ENCODE measurements at regions not wholly inside any gene's neighbourhood (a gene's known extent, or its start where the extent isn't known, plus 50 kb on each side); places are given as distances from the start of the nearest gene placed in this dataset.

- Histone ChIP-seq H3K36me3 (ENCODE audit: insufficient read depth in 1 of 2, low read depth in 1 of 2) (no peaks in the 10 kb centered on the region), H3K4me1 (no peaks in the 10 kb centered on the region), H3K27ac (no peak overlapping the region), H3K9me3 (peaks cover 5% of the 10 kb centered on the region), H3K27me3 (ENCODE audit: insufficient read depth in 3 of 3, low read length in 2 of 3) (no peaks in the 10 kb centered on the region), H3K4me3 (no peak overlapping the region)
- DNase-seq (no peak), ATAC-seq (no peak)
- WGBS, 3 donors = 40 to 57% (median 45%) methylated on average over 4 of the region's 4 CpGs
- TF ChIP-seq, protein P1, sequence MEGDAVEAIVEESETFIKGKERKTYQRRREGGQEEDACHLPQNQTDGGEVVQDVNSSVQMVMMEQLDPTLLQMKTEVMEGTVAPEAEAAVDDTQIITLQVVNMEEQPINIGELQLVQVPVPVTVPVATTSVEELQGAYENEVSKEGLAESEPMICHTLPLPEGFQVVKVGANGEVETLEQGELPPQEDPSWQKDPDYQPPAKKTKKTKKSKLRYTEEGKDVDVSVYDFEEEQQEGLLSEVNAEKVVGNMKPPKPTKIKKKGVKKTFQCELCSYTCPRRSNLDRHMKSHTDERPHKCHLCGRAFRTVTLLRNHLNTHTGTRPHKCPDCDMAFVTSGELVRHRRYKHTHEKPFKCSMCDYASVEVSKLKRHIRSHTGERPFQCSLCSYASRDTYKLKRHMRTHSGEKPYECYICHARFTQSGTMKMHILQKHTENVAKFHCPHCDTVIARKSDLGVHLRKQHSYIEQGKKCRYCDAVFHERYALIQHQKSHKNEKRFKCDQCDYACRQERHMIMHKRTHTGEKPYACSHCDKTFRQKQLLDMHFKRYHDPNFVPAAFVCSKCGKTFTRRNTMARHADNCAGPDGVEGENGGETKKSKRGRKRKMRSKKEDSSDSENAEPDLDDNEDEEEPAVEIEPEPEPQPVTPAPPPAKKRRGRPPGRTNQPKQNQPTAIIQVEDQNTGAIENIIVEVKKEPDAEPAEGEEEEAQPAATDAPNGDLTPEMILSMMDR (IDR thresholded peaks at IDR 0.05) = no peak
- intact Hi-C loops (cut with DNase I) = loop anchor here in 1 of 2 donors (5.0 kb wide), 1 partner anchor 831 kb away; no protein-coding TSS in a partner anchor
Observed at GRCh38 chr11:28528217-28528616, 420.0 kb downstream of the METTL15 start.

- H3K9me3 ChIP-seq = peaks cover 5% of the 10 kb centered on the region
- H3K36me3 ChIP-seq (ENCODE audit: insufficient read depth in 1 of 2, low read depth in 1 of 2) = no peaks in the 10 kb centered on the region
- H3K4me1 ChIP-seq = no peaks in the 10 kb centered on the region
- DNase-seq (no peak), ATAC-seq (no peak)
- intact Hi-C loops (cut with DNase I) = loop anchor here in 1 of 2 donors (5.0 kb wide), 1 partner anchor 829 kb away; no protein-coding TSS in a partner anchor
- TF ChIP-seq, protein P1 (IDR thresholded peaks at IDR 0.05) = no peak
- H3K4me3 ChIP-seq = no peak overlapping the region
- H3K27ac ChIP-seq = no peak overlapping the region
- no peaks in the 10 kb centered on the region for H3K27me3 ChIP-seq (ENCODE audit: insufficient read depth in 3 of 3, low read length in 2 of 3)
- WGBS, 3 donors = 95 to 97% (median 97%) methylated on average over 1 of the region's 1 CpG
Observed at GRCh38 chr11:28526406-28526751, 418.2 kb downstream of the METTL15 start.

- intact Hi-C loops (cut with DNase I) = loop anchor here in 1 of 2 donors (5.0 kb wide), 1 partner anchor 829 kb away; no protein-coding TSS in a partner anchor
- 93 to 97% (median 93%) methylated on average over 23 to 25 of the region's 25 CpGs for WGBS, 3 donors
- no peak overlapping the region for H3K4me3 ChIP-seq
- no peak for DNase-seq
- H3K36me3 ChIP-seq (ENCODE audit: insufficient read depth in 1 of 2, low read depth in 1 of 2) = no peaks in the 10 kb centered on the region
- ATAC-seq = no peak
- H3K9me3 ChIP-seq = peaks cover 5% of the 10 kb centered on the region
- H3K27ac ChIP-seq = no peak overlapping the region
- no peaks in the 10 kb centered on the region for H3K27me3 ChIP-seq (ENCODE audit: insufficient read depth in 3 of 3, low read length in 2 of 3)
- TF ChIP-seq, protein P1 (IDR thresholded peaks at IDR 0.05) = no peak
- no peaks in the 10 kb centered on the region for H3K4me1 ChIP-seq
Observed at GRCh38 chr11:28525636-28526405, 417.6 kb downstream of the METTL15 start.

DNA sequence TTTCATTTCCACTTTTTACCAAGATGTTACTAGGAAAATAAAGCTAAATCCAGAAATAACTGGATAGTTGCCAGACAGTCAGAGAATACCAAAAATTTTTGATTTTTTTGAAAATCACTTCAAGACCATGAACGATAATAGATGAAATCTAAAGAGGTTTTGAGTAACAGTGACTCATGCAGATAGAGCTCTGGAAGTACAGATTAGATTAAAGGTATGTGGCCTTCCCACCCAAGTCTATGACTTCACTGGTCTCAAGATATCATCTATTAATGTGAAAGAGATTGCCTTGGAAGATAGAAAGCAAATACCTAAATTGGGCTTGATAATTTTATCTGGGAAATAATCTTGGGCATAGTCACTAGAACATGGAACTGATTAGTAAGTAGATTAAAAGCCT is 415.9 kb downstream of the METTL15 start:
- intact Hi-C loops (cut with DNase I) = no loop called here
- Histone ChIP-seq H3K27ac (no peak overlapping the region), H3K9me3 (peaks cover 5% of the 10 kb centered on the region), H3K27me3 (ENCODE audit: insufficient read depth in 3 of 3, low read length in 2 of 3) (no peaks in the 10 kb centered on the region), H3K36me3 (ENCODE audit: insufficient read depth in 1 of 2, low read depth in 1 of 2) (no peaks in the 10 kb centered on the region), H3K4me1 (no peaks in the 10 kb centered on the region), H3K4me3 (no peak overlapping the region)
- no peak for ATAC-seq
- DNase-seq = no peak
- WGBS, 3 donors = 30 to 58% (median 57%) methylated on average over 1 of the region's 1 CpG
- TF ChIP-seq, protein P1 (IDR thresholded peaks at IDR 0.05) = no peak

Measured in psoas muscle (tissue), 7 donors.